ENCODE measurements at regions not wholly inside any gene's neighbourhood (a gene's known extent, or its start where the extent isn't known, plus 50 kb on each side); places are given as distances from the start of the nearest gene placed in this dataset.

DNA sequence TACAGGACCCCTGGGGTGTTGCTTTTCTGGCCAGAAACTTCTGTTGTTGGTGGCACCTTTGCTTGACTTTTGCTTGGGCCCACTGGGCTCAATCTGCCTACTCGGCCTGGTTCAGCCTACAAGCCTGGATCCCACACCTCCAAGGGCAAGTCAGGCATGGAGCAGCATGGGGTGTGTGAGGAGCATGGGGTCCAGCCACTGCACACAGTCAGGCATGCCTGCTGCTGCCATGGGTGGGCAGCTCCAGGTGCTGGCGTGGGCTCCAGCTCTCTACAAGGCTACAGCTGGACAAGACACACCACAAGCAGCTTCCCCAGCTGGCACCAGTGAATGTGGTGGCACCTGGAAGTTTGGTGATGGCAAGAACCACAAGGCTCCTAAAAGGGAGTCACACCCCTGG, 1683.1 kb upstream of the ADGRL3 start:
- Histone ChIP-seq H3K27ac (no peak overlapping the region), H3K27me3 (no peaks in the 10 kb centered on the region), H3K4me3 (no peak overlapping the region), H3K36me3 (no peaks in the 10 kb centered on the region), H3K4me1 (no peaks in the 10 kb centered on the region), H3K9me3 (no peaks in the 10 kb centered on the region)
- ATAC-seq, result peak in 1 of 4 donors; percentile 25
- DNase-seq, result no peak
- WGBS (ENCODE audit: insufficient coverage, low coverage, low lambda C conversion rate, missing lambda C conversion rate), result no CpG with 5 or more reads among the region's 2 CpGs
- intact Hi-C loops (cut with DNase I), result no loop called here
- no peak for TF ChIP-seq POLR2A (IDR thresholded peaks at IDR 0.05)
- TF ChIP-seq, protein P1, sequence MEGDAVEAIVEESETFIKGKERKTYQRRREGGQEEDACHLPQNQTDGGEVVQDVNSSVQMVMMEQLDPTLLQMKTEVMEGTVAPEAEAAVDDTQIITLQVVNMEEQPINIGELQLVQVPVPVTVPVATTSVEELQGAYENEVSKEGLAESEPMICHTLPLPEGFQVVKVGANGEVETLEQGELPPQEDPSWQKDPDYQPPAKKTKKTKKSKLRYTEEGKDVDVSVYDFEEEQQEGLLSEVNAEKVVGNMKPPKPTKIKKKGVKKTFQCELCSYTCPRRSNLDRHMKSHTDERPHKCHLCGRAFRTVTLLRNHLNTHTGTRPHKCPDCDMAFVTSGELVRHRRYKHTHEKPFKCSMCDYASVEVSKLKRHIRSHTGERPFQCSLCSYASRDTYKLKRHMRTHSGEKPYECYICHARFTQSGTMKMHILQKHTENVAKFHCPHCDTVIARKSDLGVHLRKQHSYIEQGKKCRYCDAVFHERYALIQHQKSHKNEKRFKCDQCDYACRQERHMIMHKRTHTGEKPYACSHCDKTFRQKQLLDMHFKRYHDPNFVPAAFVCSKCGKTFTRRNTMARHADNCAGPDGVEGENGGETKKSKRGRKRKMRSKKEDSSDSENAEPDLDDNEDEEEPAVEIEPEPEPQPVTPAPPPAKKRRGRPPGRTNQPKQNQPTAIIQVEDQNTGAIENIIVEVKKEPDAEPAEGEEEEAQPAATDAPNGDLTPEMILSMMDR (IDR thresholded peaks at IDR 0.05), result no peak

DNA sequence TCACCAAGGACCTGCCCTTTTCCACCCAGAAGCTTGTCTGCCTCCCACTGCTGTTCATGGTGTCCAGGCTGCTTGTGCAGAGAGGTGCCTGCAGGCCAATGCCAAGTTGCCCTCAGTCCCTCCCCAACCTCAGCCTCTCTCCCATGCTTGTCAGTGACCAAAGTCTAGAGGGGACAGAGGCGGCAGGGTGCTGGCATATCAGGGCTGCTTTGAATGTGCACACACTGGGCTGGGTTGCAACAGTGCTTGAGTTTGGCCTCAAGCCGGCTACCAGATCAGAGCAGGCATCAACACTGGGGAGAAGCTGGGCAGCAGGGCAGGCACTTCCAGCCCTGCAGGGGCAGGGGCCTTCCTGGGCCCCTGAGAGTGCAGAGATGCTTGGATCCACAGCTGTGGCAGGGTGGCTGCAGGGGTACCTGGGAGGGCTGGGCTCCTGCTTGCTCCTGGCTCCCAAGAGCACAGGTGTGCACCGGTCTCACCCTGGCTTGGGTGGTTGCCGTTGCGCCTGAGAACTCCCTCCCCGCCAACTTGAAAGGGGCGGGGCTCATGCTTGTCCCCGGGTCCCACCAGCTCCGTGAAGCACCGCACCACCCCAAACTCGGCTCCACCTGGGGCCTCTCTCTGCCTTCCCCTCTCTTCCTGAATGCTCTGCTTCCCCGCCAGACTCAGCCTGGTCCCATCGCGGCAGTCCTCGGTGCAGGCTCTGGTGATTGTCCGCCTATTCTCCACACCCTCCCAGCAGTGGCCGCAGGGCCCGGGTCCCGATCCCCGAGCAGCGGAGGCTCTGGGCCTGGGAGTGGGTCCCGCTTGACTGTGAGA, 1681.9 kb upstream of the ADGRL3 start:
- DNase-seq (no peak), ATAC-seq (peak in 2 of 4 donors; percentile 40 to 69)
- WGBS (ENCODE audit: insufficient coverage, low coverage, low lambda C conversion rate, missing lambda C conversion rate), result 90% methylated on average over 2 of the region's 22 CpGs

DNA sequence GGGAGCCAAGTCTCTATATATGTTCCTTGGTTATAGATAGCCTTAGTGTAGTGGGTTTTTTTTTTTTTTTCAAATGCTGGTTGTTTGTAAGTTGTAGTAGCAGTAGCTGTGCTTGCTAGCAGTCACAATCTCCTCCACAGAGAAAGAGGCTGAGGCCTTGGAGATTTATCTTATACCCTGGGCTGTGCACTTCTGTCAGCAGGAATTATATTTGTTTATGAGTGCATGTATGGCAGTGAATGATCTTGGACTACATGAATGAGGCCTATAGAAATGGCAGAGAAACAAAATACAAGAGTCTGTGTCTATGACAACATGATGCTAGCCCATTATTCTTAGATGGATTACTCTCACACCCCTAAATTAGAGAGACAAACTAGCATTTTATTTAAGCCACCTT, 1674.2 kb upstream of the ADGRL3 start:
- Histone ChIP-seq H3K27me3 (no peaks in the 10 kb centered on the region), H3K27ac (no peak overlapping the region), H3K36me3 (no peaks in the 10 kb centered on the region), H3K4me3 (no peak overlapping the region), H3K4me1 (no peaks in the 10 kb centered on the region), H3K9me3 (no peaks in the 10 kb centered on the region)
- DNase-seq, result no peak
- no peak for ATAC-seq
- TF ChIP-seq, protein P1 (IDR thresholded peaks at IDR 0.05), result no peak
- TF ChIP-seq POLR2A (IDR thresholded peaks at IDR 0.05), result no peak
- intact Hi-C loops (cut with DNase I), result no loop called here

More for the DNA sequence above, 1681.9 kb upstream of the ADGRL3 start:
- Histone ChIP-seq H3K9me3 (no peaks in the 10 kb centered on the region), H3K36me3 (no peaks in the 10 kb centered on the region), H3K27ac (no peak overlapping the region), H3K4me3 (no peak overlapping the region), H3K27me3 (no peaks in the 10 kb centered on the region), H3K4me1 (no peaks in the 10 kb centered on the region)
- TF ChIP-seq, protein P1 (IDR thresholded peaks at IDR 0.05), result no peak
- TF ChIP-seq POLR2A (IDR thresholded peaks at IDR 0.05), result no peak
- intact Hi-C loops (cut with DNase I), result no loop called here

DNA sequence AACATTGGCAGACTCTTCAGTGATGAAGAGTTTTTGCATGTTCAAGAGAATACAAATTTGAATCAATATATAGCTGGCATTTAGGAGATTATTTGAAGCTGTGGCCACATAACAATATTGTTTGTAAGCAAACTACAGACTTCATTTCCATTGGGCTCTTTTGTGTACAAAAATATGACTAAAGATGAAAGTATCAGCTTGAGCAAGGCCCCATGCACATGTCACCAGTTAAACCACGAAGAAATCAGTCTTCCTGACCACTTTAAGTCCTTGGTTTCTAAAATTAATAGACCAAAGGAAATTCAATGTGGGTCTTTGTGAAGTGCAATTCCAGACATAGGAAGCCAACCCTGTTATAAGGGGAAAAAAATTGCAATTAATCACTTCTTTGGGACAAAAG, 1664.6 kb upstream of the ADGRL3 start:
- H3K4me3 ChIP-seq, result no peak overlapping the region
- WGBS (ENCODE audit: insufficient coverage, low coverage, low lambda C conversion rate, missing lambda C conversion rate), result 40% methylated on average over 1 of the region's 1 CpG
- ATAC-seq, result no peak
- no peaks in the 10 kb centered on the region for H3K4me1 ChIP-seq
- H3K27ac ChIP-seq, result no peak overlapping the region
- H3K9me3 ChIP-seq, result no peaks in the 10 kb centered on the region
- intact Hi-C loops (cut with DNase I), result no loop called here
- DNase-seq, result no peak
- no peaks in the 10 kb centered on the region for H3K27me3 ChIP-seq
- no peaks in the 10 kb centered on the region for H3K36me3 ChIP-seq
- no peak for TF ChIP-seq POLR2A (IDR thresholded peaks at IDR 0.05)
- TF ChIP-seq, protein P1 (IDR thresholded peaks at IDR 0.05), result no peak

Measured in right lobe of liver (tissue), 6 donors.